H1 (cell line): ENCODE measurements at regions not wholly inside any gene's neighbourhood (a gene's known extent, or its start where the extent isn't known, plus 50 kb on each side); places are given as distances from the start of the nearest gene placed in this dataset.

Experiments used
- ASH2L ChIP-seq: fragments of 200-600, 300-600 bp; sonication (generic); IDR thresholded peaks from one replicate; pipeline ENCODE4 v1.7.1; 2017; ENCODE audit warnings: low read length
- CBX8 ChIP-seq: fragments of 300-800, 300-1000 bp; sonication (generic); IDR thresholded peaks from 2 replicates; pipeline ENCODE4 v1.7.1; 2016; ENCODE audit warnings: low read depth, low read length, borderline replicate concordance
- CEBPB ChIP-seq: IDR thresholded peaks from 2 replicates; pipeline ENCODE4 v1.6.1; 2012; ENCODE audit warnings: low read depth, low read length
- CREB1 ChIP-seq: IDR thresholded peaks from 2 replicates; pipeline ENCODE4 v1.6.1; 2012; ENCODE audit warnings: inconsistent platforms
- HDAC6 ChIP-seq: IDR thresholded peaks from one replicate; pipeline ENCODE4 v1.7.1; 2012; ENCODE audit warnings: low read depth, mild to moderate bottlenecking, inconsistent platforms, low read length, moderate library complexity
- MAFK ChIP-seq: IDR thresholded peaks from 2 replicates; pipeline ENCODE4 v1.6.1; 2012; ENCODE audit warnings: low read depth, mild to moderate bottlenecking, improper control_type of control experiment, low read length
- POLR2AphosphoS5 ChIP-seq: IDR thresholded peaks from 2 replicates; pipeline ENCODE4 v1.6.1; 2011; ENCODE audit warnings: low read depth, low read length
- RXRA ChIP-seq: IDR thresholded peaks from 2 replicates; pipeline ENCODE4 v1.6.1; 2011; ENCODE audit warnings: low read depth, mild to moderate bottlenecking, low read length, moderate library complexity; ENCODE audit not compliant: insufficient read depth
- SIN3A ChIP-seq, 2 experiments: IDR thresholded peaks in 1 of 2; conservative IDR thresholded peaks in 1 of 2; 2 replicates each; pipeline ENCODE4 v1.6.1; 2011 to 2012; ENCODE audit warnings: low read length in 2 of 2, improper control_type of control experiment in 1 of 2, low read depth in 1 of 2, mild to moderate bottlenecking in 1 of 2
- SIRT6 ChIP-seq: IDR thresholded peaks from one replicate; pipeline ENCODE4 v1.7.1; 2012; ENCODE audit warnings: low read length, inconsistent platforms
- SIX5 ChIP-seq: IDR thresholded peaks from 2 replicates; pipeline ENCODE4 v1.6.1; 2011; ENCODE audit warnings: mild to moderate bottlenecking, low read depth, low read length
- SRF ChIP-seq: IDR thresholded peaks from 2 replicates; pipeline ENCODE4 v1.6.1; 2011; ENCODE audit warnings: mild to moderate bottlenecking, low read depth, low read length, moderate library complexity
- SUZ12 ChIP-seq: fragments of 200-600 bp; sonication (generic); IDR thresholded peaks from 2 replicates; pipeline ENCODE4 v1.6.1; 2012; ENCODE audit warnings: mild to moderate bottlenecking, inconsistent platforms, low read length, moderate library complexity, mixed read lengths
- TAF1 ChIP-seq: IDR thresholded peaks from 2 replicates; pipeline ENCODE4 v1.6.1; 2011; ENCODE audit warnings: mild to moderate bottlenecking, low read depth, low read length
- TEAD4 ChIP-seq: IDR thresholded peaks from 2 replicates; pipeline ENCODE4 v1.6.1; 2012; ENCODE audit warnings: low read depth, low read length, inconsistent platforms, mixed read lengths
- TF ChIP-seq, protein P1 (sequence below): IDR thresholded peaks from 2 replicates; pipeline ENCODE4 v1.6.1; 2011; ENCODE audit warnings: low read depth, mild to moderate bottlenecking, low read length; ENCODE audit not compliant: insufficient read depth
- TF ChIP-seq, protein P2 (sequence below): IDR thresholded peaks from 2 replicates; pipeline ENCODE4 v1.6.1; 2012; ENCODE audit warnings: inconsistent platforms
- TF ChIP-seq, protein P3 (sequence below): IDR thresholded peaks from 2 replicates; pipeline ENCODE4 v1.6.1; 2012; ENCODE audit warnings: low read length, inconsistent platforms
- TF ChIP-seq, protein P4 (sequence below): IDR thresholded peaks from 2 replicates; pipeline ENCODE4 v1.6.1; 2012; ENCODE audit warnings: inconsistent platforms
- TF ChIP-seq, protein P5 (sequence below), 3 experiments: IDR thresholded peaks; 1 replicate in 2 of 3; 2 replicates in 1 of 3; pipeline versions ENCODE4 v1.5.1 to v1.6.1; 2011; ENCODE audit warnings: low read length in 3 of 3, mild to moderate bottlenecking in 3 of 3, inconsistent platforms in 2 of 3, low read depth in 1 of 3, moderate library complexity in 1 of 3; ENCODE audit not compliant: insufficient read depth in 1 of 3; ENCODE audit errors: control extremely low read depth in 1 of 3

- TF ChIP-seq, protein P1, sequence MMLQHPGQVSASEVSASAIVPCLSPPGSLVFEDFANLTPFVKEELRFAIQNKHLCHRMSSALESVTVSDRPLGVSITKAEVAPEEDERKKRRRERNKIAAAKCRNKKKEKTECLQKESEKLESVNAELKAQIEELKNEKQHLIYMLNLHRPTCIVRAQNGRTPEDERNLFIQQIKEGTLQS, result no peak
- TF ChIP-seq CREB1, result no peak
- TF ChIP-seq ASH2L, result no peak
- no peak for TF ChIP-seq SIN3A (conservative IDR thresholded peaks at IDR 0.05 in 1 of 2, IDR thresholded peaks at IDR 0.05 in 1 of 2; ENCODE audit: low read depth in 1 of 2, low read length in 2 of 2)
- TF ChIP-seq MAFK, result no peak
- TF ChIP-seq, protein P2, sequence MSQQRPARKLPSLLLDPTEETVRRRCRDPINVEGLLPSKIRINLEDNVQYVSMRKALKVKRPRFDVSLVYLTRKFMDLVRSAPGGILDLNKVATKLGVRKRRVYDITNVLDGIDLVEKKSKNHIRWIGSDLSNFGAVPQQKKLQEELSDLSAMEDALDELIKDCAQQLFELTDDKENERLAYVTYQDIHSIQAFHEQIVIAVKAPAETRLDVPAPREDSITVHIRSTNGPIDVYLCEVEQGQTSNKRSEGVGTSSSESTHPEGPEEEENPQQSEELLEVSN, result peak; percentile 75; the same call in 1 of the 2 replicates
- no peak for TF ChIP-seq SIX5
- no peak for TF ChIP-seq CBX8
- TF ChIP-seq SIRT6, result no peak
- TF ChIP-seq CEBPB, result no peak
- no peak for TF ChIP-seq RXRA
- TF ChIP-seq SUZ12, result no peak
- TF ChIP-seq, protein P3, sequence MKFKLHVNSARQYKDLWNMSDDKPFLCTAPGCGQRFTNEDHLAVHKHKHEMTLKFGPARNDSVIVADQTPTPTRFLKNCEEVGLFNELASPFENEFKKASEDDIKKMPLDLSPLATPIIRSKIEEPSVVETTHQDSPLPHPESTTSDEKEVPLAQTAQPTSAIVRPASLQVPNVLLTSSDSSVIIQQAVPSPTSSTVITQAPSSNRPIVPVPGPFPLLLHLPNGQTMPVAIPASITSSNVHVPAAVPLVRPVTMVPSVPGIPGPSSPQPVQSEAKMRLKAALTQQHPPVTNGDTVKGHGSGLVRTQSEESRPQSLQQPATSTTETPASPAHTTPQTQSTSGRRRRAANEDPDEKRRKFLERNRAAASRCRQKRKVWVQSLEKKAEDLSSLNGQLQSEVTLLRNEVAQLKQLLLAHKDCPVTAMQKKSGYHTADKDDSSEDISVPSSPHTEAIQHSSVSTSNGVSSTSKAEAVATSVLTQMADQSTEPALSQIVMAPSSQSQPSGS, result no peak
- TF ChIP-seq, protein P4, sequence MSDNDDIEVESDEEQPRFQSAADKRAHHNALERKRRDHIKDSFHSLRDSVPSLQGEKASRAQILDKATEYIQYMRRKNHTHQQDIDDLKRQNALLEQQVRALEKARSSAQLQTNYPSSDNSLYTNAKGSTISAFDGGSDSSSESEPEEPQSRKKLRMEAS, result peak; percentile 84
- no peak for TF ChIP-seq TEAD4
- no peak for TF ChIP-seq POLR2AphosphoS5
- TF ChIP-seq TAF1, result no peak
- TF ChIP-seq, protein P5, sequence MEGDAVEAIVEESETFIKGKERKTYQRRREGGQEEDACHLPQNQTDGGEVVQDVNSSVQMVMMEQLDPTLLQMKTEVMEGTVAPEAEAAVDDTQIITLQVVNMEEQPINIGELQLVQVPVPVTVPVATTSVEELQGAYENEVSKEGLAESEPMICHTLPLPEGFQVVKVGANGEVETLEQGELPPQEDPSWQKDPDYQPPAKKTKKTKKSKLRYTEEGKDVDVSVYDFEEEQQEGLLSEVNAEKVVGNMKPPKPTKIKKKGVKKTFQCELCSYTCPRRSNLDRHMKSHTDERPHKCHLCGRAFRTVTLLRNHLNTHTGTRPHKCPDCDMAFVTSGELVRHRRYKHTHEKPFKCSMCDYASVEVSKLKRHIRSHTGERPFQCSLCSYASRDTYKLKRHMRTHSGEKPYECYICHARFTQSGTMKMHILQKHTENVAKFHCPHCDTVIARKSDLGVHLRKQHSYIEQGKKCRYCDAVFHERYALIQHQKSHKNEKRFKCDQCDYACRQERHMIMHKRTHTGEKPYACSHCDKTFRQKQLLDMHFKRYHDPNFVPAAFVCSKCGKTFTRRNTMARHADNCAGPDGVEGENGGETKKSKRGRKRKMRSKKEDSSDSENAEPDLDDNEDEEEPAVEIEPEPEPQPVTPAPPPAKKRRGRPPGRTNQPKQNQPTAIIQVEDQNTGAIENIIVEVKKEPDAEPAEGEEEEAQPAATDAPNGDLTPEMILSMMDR (IDR thresholded peaks at IDR 0.05; ENCODE audit: control extremely low read depth in 1 of 3, insufficient read depth in 1 of 3, low read depth in 1 of 3, low read length in 3 of 3), result peak in 2 of 3 experiments; percentile 6 to 8; a peak in 2 of 4 replicates
- TF ChIP-seq SRF, result no peak
- TF ChIP-seq HDAC6, result no peak
Measured at GRCh38 chr9:135253305-135254004, 166.0 kb downstream of the OLFM1 start (continued).
